ENCODE measurements at regions not wholly inside any gene's neighbourhood (a gene's known extent, or its start where the extent isn't known, plus 50 kb on each side); places are given as distances from the start of the nearest gene placed in this dataset.

- no peak for DNase-seq
Observed at GRCh38 chr10:117931078-117931477, 115.7 kb downstream of the RAB11FIP2 start.

- no peak for DNase-seq
Observed at GRCh38 chr10:117933036-117933435, 113.7 kb downstream of the RAB11FIP2 start.

- no peak for DNase-seq
Observed at GRCh38 chr10:117934477-117934876, 112.3 kb downstream of the RAB11FIP2 start.

- no peak for DNase-seq
Observed at GRCh38 chr10:117936141-117936540, 110.6 kb downstream of the RAB11FIP2 start.

GRCh38 chr10:117936566-117936965, 110.2 kb downstream of the RAB11FIP2 start:
- DNase-seq: no peak

GRCh38 chr10:117936976-117937375, 109.8 kb downstream of the RAB11FIP2 start:
- DNase-seq: no peak

GRCh38 chr10:117938104-117938503, 108.6 kb downstream of the RAB11FIP2 start:
- no peak for DNase-seq

- no peak for DNase-seq
Observed at GRCh38 chr10:117942226-117942625, 104.5 kb downstream of the RAB11FIP2 start.

- no peak for DNase-seq
Observed at GRCh38 chr10:117944676-117945447, 101.9 kb downstream of the RAB11FIP2 start.

GRCh38 chr10:117945651-117946050, 101.1 kb downstream of the RAB11FIP2 start:
- no peak for DNase-seq

- DNase-seq: no peak
Observed at GRCh38 chr10:117946525-117947070, 100.1 kb downstream of the RAB11FIP2 start.

GRCh38 chr10:117948493-117948892, 98.2 kb downstream of the RAB11FIP2 start:
- DNase-seq: no peak

- DNase-seq: no peak
Observed at GRCh38 chr10:117950408-117950807, 96.3 kb downstream of the RAB11FIP2 start.
